ENCODE measurements at regions not wholly inside any gene's neighbourhood (a gene's known extent, or its start where the extent isn't known, plus 50 kb on each side); places are given as distances from the start of the nearest gene placed in this dataset.

- no peak overlapping the region for H3K4me3 ChIP-seq (ENCODE audit: low read depth in 1 of 5, low read length in 5 of 5)
- no peak overlapping the region for H3K27ac ChIP-seq (ENCODE audit: low read depth, low read length)
- no peaks in the 10 kb centered on the region for H3K27me3 ChIP-seq (ENCODE audit: control insufficient read depth in 5 of 5, insufficient read depth in 4 of 5, low read length in 5 of 5)
- no peaks in the 10 kb centered on the region for H3K36me3 ChIP-seq (ENCODE audit: control insufficient read depth in 5 of 5, insufficient read depth in 5 of 5, low read length in 5 of 5)
- no peak overlapping the region for H3K9ac ChIP-seq (ENCODE audit: low read length in 5 of 5)
- H3K9me3 ChIP-seq (ENCODE audit: control insufficient read depth in 5 of 5, low read length in 5 of 5) = no peaks in the 10 kb centered on the region
- no peaks in the 10 kb centered on the region for H3K4me1 ChIP-seq (ENCODE audit: control insufficient read depth in 5 of 5, insufficient read depth in 5 of 5, low read length in 5 of 5)
These were observed 1313.0 kb upstream of the FAM98A start for GRCh38 chr2:34912084-34912483.

GRCh38 chr2:34909992-34910705, 1311.0 kb upstream of the FAM98A start:
- H3K27ac ChIP-seq (ENCODE audit: low read depth, low read length) = no peak overlapping the region
- no peak overlapping the region for H3K9ac ChIP-seq (ENCODE audit: low read length in 5 of 5)
- no peaks in the 10 kb centered on the region for H3K27me3 ChIP-seq (ENCODE audit: control insufficient read depth in 5 of 5, insufficient read depth in 4 of 5, low read length in 5 of 5)
- H3K4me3 ChIP-seq (ENCODE audit: low read depth in 1 of 5, low read length in 5 of 5) = no peak overlapping the region
- H3K36me3 ChIP-seq (ENCODE audit: control insufficient read depth in 5 of 5, insufficient read depth in 5 of 5, low read length in 5 of 5) = no peaks in the 10 kb centered on the region
- no peaks in the 10 kb centered on the region for H3K4me1 ChIP-seq (ENCODE audit: control insufficient read depth in 5 of 5, insufficient read depth in 5 of 5, low read length in 5 of 5)
- no peaks in the 10 kb centered on the region for H3K9me3 ChIP-seq (ENCODE audit: control insufficient read depth in 5 of 5, low read length in 5 of 5)

DNA sequence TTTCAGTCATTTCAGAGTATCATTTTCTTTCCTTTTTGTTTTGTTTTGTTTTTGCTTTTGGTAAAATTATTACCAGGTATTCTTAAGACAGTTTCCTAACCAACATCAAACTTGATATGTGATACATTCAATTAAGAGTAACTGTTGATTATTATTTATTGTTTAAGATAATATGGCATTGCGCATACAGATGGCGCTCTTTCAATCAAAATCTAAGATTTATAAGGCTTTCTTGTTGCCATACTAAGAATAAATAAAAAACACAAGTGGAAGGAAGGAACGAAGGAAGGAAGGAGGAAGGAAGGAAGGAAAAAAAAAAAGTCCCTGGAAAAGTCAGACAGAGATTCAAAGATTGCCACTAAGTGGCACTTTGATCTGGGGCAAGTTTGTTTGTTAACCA, 1308.7 kb upstream of the FAM98A start:
- no peaks in the 10 kb centered on the region for H3K4me1 ChIP-seq (ENCODE audit: control insufficient read depth in 5 of 5, insufficient read depth in 5 of 5, low read length in 5 of 5)
- no peaks in the 10 kb centered on the region for H3K36me3 ChIP-seq (ENCODE audit: control insufficient read depth in 5 of 5, insufficient read depth in 5 of 5, low read length in 5 of 5)
- H3K27ac ChIP-seq (ENCODE audit: low read depth, low read length) = no peak overlapping the region
- no peaks in the 10 kb centered on the region for H3K27me3 ChIP-seq (ENCODE audit: control insufficient read depth in 5 of 5, insufficient read depth in 4 of 5, low read length in 5 of 5)
- no peak overlapping the region for H3K4me3 ChIP-seq (ENCODE audit: low read depth in 1 of 5, low read length in 5 of 5)
- no peaks in the 10 kb centered on the region for H3K9me3 ChIP-seq (ENCODE audit: control insufficient read depth in 5 of 5, low read length in 5 of 5)
- H3K9ac ChIP-seq (ENCODE audit: low read length in 5 of 5) = no peak overlapping the region

DNA sequence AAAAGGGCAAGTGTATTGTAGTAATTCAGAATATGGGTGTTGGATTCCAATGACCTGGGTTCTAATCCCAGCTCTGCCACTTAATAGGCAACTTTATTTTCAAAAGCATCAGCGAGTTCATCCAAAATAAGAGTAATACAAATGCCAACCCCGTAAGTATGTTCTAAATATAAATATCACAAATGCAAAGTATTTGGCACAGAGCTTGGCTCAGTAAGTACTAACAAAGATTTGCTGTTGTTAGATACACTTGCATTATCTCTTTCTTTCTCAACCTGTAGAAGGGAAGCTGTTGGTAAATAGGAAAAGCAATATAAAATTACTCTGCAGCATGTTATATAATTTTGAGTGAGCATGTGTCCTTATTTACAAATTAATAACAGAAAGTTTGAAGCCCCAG, 1302.6 kb upstream of the FAM98A start:
- no peaks in the 10 kb centered on the region for H3K4me1 ChIP-seq (ENCODE audit: control insufficient read depth in 5 of 5, insufficient read depth in 5 of 5, low read length in 5 of 5)

GRCh38 chr2:34899079-34899478, 1300.0 kb upstream of the FAM98A start:
- Histone ChIP-seq H3K4me1 (ENCODE audit: control insufficient read depth in 5 of 5, insufficient read depth in 5 of 5, low read length in 5 of 5) (no peaks in the 10 kb centered on the region), H3K9me3 (ENCODE audit: control insufficient read depth in 5 of 5, low read length in 5 of 5) (no peaks in the 10 kb centered on the region), H3K9ac (ENCODE audit: low read length in 5 of 5) (no peak overlapping the region), H3K36me3 (ENCODE audit: control insufficient read depth in 5 of 5, insufficient read depth in 5 of 5, low read length in 5 of 5) (no peaks in the 10 kb centered on the region), H3K27me3 (ENCODE audit: control insufficient read depth in 5 of 5, insufficient read depth in 4 of 5, low read length in 5 of 5) (no peaks in the 10 kb centered on the region), H3K27ac (ENCODE audit: low read depth, low read length) (no peak overlapping the region), H3K4me3 (ENCODE audit: low read depth in 1 of 5, low read length in 5 of 5) (no peak overlapping the region)

More for the DNA sequence above, 1302.6 kb upstream of the FAM98A start:
- no peaks in the 10 kb centered on the region for H3K36me3 ChIP-seq (ENCODE audit: control insufficient read depth in 5 of 5, insufficient read depth in 5 of 5, low read length in 5 of 5)
- no peak overlapping the region for H3K4me3 ChIP-seq (ENCODE audit: low read depth in 1 of 5, low read length in 5 of 5)
- no peak overlapping the region for H3K27ac ChIP-seq (ENCODE audit: low read depth, low read length)
- H3K9me3 ChIP-seq (ENCODE audit: control insufficient read depth in 5 of 5, low read length in 5 of 5) = no peaks in the 10 kb centered on the region
- no peak overlapping the region for H3K9ac ChIP-seq (ENCODE audit: low read length in 5 of 5)
- H3K27me3 ChIP-seq (ENCODE audit: control insufficient read depth in 5 of 5, insufficient read depth in 4 of 5, low read length in 5 of 5) = no peaks in the 10 kb centered on the region

DNA sequence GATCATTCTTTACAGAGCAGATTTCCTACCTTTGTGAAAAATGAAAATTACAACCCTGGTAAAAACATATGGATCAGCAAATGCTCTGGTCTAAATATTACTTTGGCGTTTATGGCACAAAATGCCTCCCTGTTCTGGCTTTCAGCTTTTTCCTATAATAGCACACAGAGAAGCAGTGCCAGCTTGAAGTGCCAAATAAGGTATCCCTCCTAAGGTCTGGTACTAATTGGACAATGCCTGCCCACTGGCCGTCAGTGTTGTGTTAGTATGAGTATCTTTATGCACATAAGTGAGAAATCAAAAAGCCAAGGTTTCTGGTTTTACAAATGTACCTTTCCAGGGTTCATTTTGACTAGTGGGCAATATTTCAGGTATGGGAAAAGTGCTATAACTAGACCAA, 1293.7 kb upstream of the FAM98A start:
- H3K9me3 ChIP-seq (ENCODE audit: control insufficient read depth in 5 of 5, low read length in 5 of 5) = no peaks in the 10 kb centered on the region
- no peak overlapping the region for H3K9ac ChIP-seq (ENCODE audit: low read length in 5 of 5)
- H3K27me3 ChIP-seq (ENCODE audit: control insufficient read depth in 5 of 5, insufficient read depth in 4 of 5, low read length in 5 of 5) = no peaks in the 10 kb centered on the region
- H3K4me3 ChIP-seq (ENCODE audit: low read depth in 1 of 5, low read length in 5 of 5) = no peak overlapping the region
- H3K27ac ChIP-seq (ENCODE audit: low read depth, low read length) = no peak overlapping the region
- H3K4me1 ChIP-seq (ENCODE audit: control insufficient read depth in 5 of 5, insufficient read depth in 5 of 5, low read length in 5 of 5) = no peaks in the 10 kb centered on the region
- no peaks in the 10 kb centered on the region for H3K36me3 ChIP-seq (ENCODE audit: control insufficient read depth in 5 of 5, insufficient read depth in 5 of 5, low read length in 5 of 5)

DNA sequence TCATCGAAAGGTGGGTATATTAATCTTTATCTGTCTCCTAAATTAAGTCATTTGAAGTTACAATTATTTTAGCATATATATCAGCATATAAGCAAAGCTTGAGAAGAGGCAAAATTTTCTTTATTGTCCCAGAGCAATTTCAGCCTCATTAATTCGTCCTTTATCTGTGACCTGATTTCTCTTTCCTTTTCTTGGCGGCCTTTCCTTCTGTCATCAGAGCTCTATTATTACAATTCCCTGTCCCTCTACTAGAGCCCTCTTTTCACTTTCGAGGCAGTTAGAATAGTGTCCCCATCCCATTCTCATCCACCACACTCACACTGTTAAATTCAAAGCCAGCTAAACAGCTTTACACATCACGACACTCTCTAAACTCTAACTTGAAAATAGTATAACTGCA, 1293.2 kb upstream of the FAM98A start:
- no peak overlapping the region for H3K27ac ChIP-seq (ENCODE audit: low read depth, low read length)
- H3K4me1 ChIP-seq (ENCODE audit: control insufficient read depth in 5 of 5, insufficient read depth in 5 of 5, low read length in 5 of 5) = no peaks in the 10 kb centered on the region
- no peaks in the 10 kb centered on the region for H3K27me3 ChIP-seq (ENCODE audit: control insufficient read depth in 5 of 5, insufficient read depth in 4 of 5, low read length in 5 of 5)
- H3K36me3 ChIP-seq (ENCODE audit: control insufficient read depth in 5 of 5, insufficient read depth in 5 of 5, low read length in 5 of 5) = no peaks in the 10 kb centered on the region
- peaks cover 0 to 2% (median 0%) of the 10 kb centered on the region in 5 donors for H3K9me3 ChIP-seq (ENCODE audit: control insufficient read depth in 5 of 5, low read length in 5 of 5)
- H3K4me3 ChIP-seq (ENCODE audit: low read depth in 1 of 5, low read length in 5 of 5) = no peak overlapping the region
- H3K9ac ChIP-seq (ENCODE audit: low read length in 5 of 5) = no peak overlapping the region

DNA sequence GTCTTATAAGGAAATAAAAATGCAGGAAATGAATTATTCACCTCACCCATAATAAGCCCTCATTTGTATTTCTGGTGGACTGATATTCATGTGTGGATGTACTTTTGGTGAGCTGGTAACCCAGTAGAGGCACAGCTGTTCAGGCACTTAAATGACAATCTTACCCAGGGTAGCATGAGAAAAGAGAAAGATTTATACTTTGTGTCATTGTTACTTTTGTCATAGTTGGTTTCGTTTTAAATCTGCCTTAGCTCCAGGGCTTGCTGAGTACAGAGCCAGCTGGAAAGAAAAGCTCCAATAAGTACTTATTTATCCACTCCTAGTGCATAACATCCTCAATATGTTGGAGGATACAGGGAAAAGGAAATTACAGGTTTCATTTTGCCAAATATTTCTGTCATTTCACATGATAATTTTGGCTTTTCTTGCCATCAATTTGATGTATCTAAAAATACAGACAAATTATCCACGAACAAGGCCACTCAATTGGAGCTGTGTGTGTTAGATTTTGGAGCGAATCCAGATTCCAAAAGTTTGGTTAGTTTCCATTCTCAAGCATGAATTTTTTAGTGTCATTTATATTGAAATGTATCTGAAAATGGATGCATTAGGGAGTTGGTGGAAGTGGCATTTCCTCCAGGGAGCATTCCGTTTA, 1276.1 kb upstream of the FAM98A start:
- Histone ChIP-seq H3K27me3 (ENCODE audit: control insufficient read depth in 5 of 5, insufficient read depth in 4 of 5, low read length in 5 of 5) (no peaks in the 10 kb centered on the region), H3K4me1 (ENCODE audit: control insufficient read depth in 5 of 5, insufficient read depth in 5 of 5, low read length in 5 of 5) (no peaks in the 10 kb centered on the region), H3K9me3 (ENCODE audit: control insufficient read depth in 5 of 5, low read length in 5 of 5) (no peaks in the 10 kb centered on the region), H3K9ac (ENCODE audit: low read length in 5 of 5) (no peak overlapping the region), H3K27ac (ENCODE audit: low read depth, low read length) (no peak overlapping the region), H3K36me3 (ENCODE audit: control insufficient read depth in 5 of 5, insufficient read depth in 5 of 5, low read length in 5 of 5) (no peaks in the 10 kb centered on the region), H3K4me3 (ENCODE audit: low read depth in 1 of 5, low read length in 5 of 5) (no peak overlapping the region)

DNA sequence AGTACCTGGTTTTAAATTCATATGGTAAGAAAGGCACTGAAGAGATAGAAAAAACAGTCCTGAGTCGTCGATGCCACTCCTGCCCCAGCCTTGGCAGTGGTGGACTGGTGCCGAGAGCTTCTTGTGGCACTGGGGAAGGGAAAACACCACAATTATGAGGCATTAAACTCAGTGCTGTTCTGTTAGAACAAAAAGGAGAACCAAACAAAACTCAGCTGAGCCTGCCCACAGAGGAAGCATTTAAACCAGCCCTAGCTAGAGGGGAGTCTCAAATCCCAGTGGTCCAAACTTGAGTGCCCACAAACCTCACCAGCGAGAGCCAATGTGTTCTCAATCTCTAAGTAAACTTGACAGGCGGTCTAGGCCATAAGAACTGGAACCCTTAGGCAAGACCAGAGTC, 1254.5 kb upstream of the FAM98A start:
- no peak overlapping the region for H3K27ac ChIP-seq (ENCODE audit: low read depth, low read length)
- no peaks in the 10 kb centered on the region for H3K36me3 ChIP-seq (ENCODE audit: control insufficient read depth in 5 of 5, insufficient read depth in 5 of 5, low read length in 5 of 5)
- H3K4me1 ChIP-seq (ENCODE audit: control insufficient read depth in 5 of 5, insufficient read depth in 5 of 5, low read length in 5 of 5) = no peaks in the 10 kb centered on the region
- no peak overlapping the region for H3K4me3 ChIP-seq (ENCODE audit: low read depth in 1 of 5, low read length in 5 of 5)
- H3K9me3 ChIP-seq (ENCODE audit: control insufficient read depth in 5 of 5, low read length in 5 of 5) = peaks cover 0 to 13% (median 9%) of the 10 kb centered on the region in 5 donors
- no peaks in the 10 kb centered on the region for H3K27me3 ChIP-seq (ENCODE audit: control insufficient read depth in 5 of 5, insufficient read depth in 4 of 5, low read length in 5 of 5)
- no peak overlapping the region for H3K9ac ChIP-seq (ENCODE audit: low read length in 5 of 5)

GRCh38 chr2:34851804-34852203, 1252.7 kb upstream of the FAM98A start:
- no peaks in the 10 kb centered on the region for H3K36me3 ChIP-seq (ENCODE audit: control insufficient read depth in 5 of 5, insufficient read depth in 5 of 5, low read length in 5 of 5)
- H3K27ac ChIP-seq (ENCODE audit: low read depth, low read length) = no peak overlapping the region
- no peak overlapping the region for H3K4me3 ChIP-seq (ENCODE audit: low read depth in 1 of 5, low read length in 5 of 5)
- H3K4me1 ChIP-seq (ENCODE audit: control insufficient read depth in 5 of 5, insufficient read depth in 5 of 5, low read length in 5 of 5) = no peaks in the 10 kb centered on the region
- H3K9me3 ChIP-seq (ENCODE audit: control insufficient read depth in 5 of 5, low read length in 5 of 5) = peaks cover 0 to 13% (median 9%) of the 10 kb centered on the region in 5 donors
- H3K27me3 ChIP-seq (ENCODE audit: control insufficient read depth in 5 of 5, insufficient read depth in 4 of 5, low read length in 5 of 5) = no peaks in the 10 kb centered on the region
- H3K9ac ChIP-seq (ENCODE audit: low read length in 5 of 5) = no peak overlapping the region

All from subcutaneous abdominal adipose tissue (tissue), 5 donors.